H1 (cell line): ENCODE measurements at regions not wholly inside any gene's neighbourhood (a gene's known extent, or its start where the extent isn't known, plus 50 kb on each side); places are given as distances from the start of the nearest gene placed in this dataset.
A peak's percentile ranks its signal among the peaks of the same experiment; 100 is the strongest.

Experiments
- CTCF ChIA-PET: fragments of 300-600 bp; sonication (Branson Sonifier 250); formaldehyde crosslinking; loops from one replicate; lab custom pipeline; 2021; ENCODE audit not compliant: partially characterized antibody; lab: Charles Lee
- POLR2A ChIA-PET: fragments of 300-600 bp; sonication (Branson Sonifier 250); formaldehyde crosslinking; loops from one replicate; lab custom pipeline; 2021; ENCODE audit warnings: inconsistent platforms; ENCODE audit not compliant: partially characterized antibody; lab: Charles Lee
- DNase-seq, 2 experiments: peaks; one replicate each; pipeline versions ENCODE4 v3.0.0 to v3.0.0-alpha.2; 2010 to 2022; ENCODE audit warnings: low spot score in 2 of 2, low read depth in 1 of 2, mixed read lengths in 1 of 2
- FAIRE-seq: peaks from 2 replicates; lab custom pipeline; 2011; peaks lifted over from hg19 to GRCh38; lab: Jason Lieb, UNC
- H2AFZ ChIP-seq: 2 replicates; pipeline ENCODE4 v1.8.1; 2012; ENCODE audit warnings: low read length, inconsistent platforms
- H2AK5ac ChIP-seq: 2 replicates; pipeline ENCODE4 v1.6.1; 2013; ENCODE audit warnings: low read depth, low read length
- H2BK120ac ChIP-seq: replicated peaks from 2 replicates; pipeline ENCODE3; 2013; ENCODE audit warnings: low read depth, low read length, inconsistent platforms
- H2BK12ac ChIP-seq: 2 replicates; pipeline ENCODE4 v1.6.1; 2013; ENCODE audit warnings: low read depth, low read length
- H2BK15ac ChIP-seq: 2 replicates; pipeline ENCODE4 v1.6.1; 2013; ENCODE audit warnings: low read length
- H2BK20ac ChIP-seq: 2 replicates; pipeline ENCODE4 v1.6.1; 2013; ENCODE audit warnings: low read length
- H2BK5ac ChIP-seq: 2 replicates; pipeline ENCODE4 v1.6.1; 2013; ENCODE audit warnings: low read depth, low read length
- H3K14ac ChIP-seq: 2 replicates; pipeline ENCODE4 v1.6.1; 2013; ENCODE audit warnings: inconsistent platforms; ENCODE audit not compliant: insufficient read length
- H3K18ac ChIP-seq: 2 replicates; pipeline ENCODE4 v1.6.1; 2013; ENCODE audit warnings: low read length; ENCODE audit errors: extremely low read depth
- H3K23ac ChIP-seq: 2 replicates; pipeline ENCODE4 v1.6.1; 2013; ENCODE audit warnings: inconsistent platforms; ENCODE audit not compliant: insufficient read length
- H3K23me2 ChIP-seq: 2 replicates; pipeline ENCODE4 v1.6.1; 2013; ENCODE audit warnings: low read depth, low read length
- H3K27ac ChIP-seq: 2 replicates; pipeline ENCODE4 v1.6.1; 2011; ENCODE audit warnings: low read depth, low read length, inconsistent platforms
- H3K27me3 ChIP-seq, 4 experiments: replicated peaks in 1 of 4; 1 replicate in 1 of 4; 2 replicates in 3 of 4; pipeline versions ENCODE4 v1.6.1 to v1.8.1; 2011 to 2013; ENCODE audit warnings: low read length in 3 of 4, mild to moderate bottlenecking in 3 of 4, inconsistent platforms in 2 of 4, mixed read lengths in 2 of 4, moderate library complexity in 1 of 4; ENCODE audit not compliant: control insufficient read depth in 3 of 4, insufficient read depth in 3 of 4; ENCODE audit errors: extremely low read depth in 1 of 4
- H3K36me3 ChIP-seq, 4 experiments: 2 replicates each; pipeline versions ENCODE4 v1.6.1 to v1.8.1; 2011 to 2013; ENCODE audit warnings: mild to moderate bottlenecking in 4 of 4, low read length in 3 of 4, moderate library complexity in 2 of 4, control low read depth in 1 of 4, inconsistent platforms in 1 of 4; ENCODE audit not compliant: insufficient read depth in 4 of 4, control insufficient read depth in 2 of 4
- H3K4ac ChIP-seq: replicated peaks from 2 replicates; pipeline ENCODE3; 2013; ENCODE audit warnings: low read length, low read depth, mixed read lengths, inconsistent platforms; ENCODE audit not compliant: insufficient read length
- H3K4me1 ChIP-seq, 4 experiments: replicated peaks in 1 of 4; 1 replicate in 1 of 4; 2 replicates in 3 of 4; pipeline versions ENCODE4 v1.6.1 to v1.8.1; 2011 to 2013; ENCODE audit warnings: low read length in 3 of 4, inconsistent platforms in 2 of 4, mixed read lengths in 1 of 4; ENCODE audit not compliant: insufficient read depth in 4 of 4, control insufficient read depth in 3 of 4
- H3K4me2 ChIP-seq, 2 experiments: 2 replicates each; pipeline versions ENCODE4 v1.6.1 to v1.8.1; 2011 to 2013; ENCODE audit warnings: low read depth in 2 of 2, low read length in 2 of 2, control low read depth in 1 of 2, inconsistent platforms in 1 of 2, mild to moderate bottlenecking in 1 of 2; ENCODE audit not compliant: insufficient read depth in 1 of 2
- H3K4me3 ChIP-seq, 4 experiments: fragments of 200-600, 300-600 bp in 1 of 4; sonication (generic), shearing (Covaris generic), sonication (Bioruptor Twin) in 1 of 4; 2 replicates each; pipeline versions ENCODE4 v1.5.1 to v1.8.1; 2011 to 2016; ENCODE audit warnings: low read length in 4 of 4, low read depth in 3 of 4, control low read depth in 2 of 4, inconsistent platforms in 2 of 4, mild to moderate bottlenecking in 2 of 4, mixed read lengths in 1 of 4, moderate library complexity in 1 of 4; ENCODE audit not compliant: insufficient read depth in 2 of 4; ENCODE audit errors: extremely low read depth in 1 of 4
- H3K56ac ChIP-seq: replicated peaks from 2 replicates; pipeline ENCODE3; 2013; ENCODE audit warnings: low read depth, mild to moderate bottlenecking, mixed read lengths, low read length, inconsistent platforms; ENCODE audit not compliant: insufficient read length
- H3K79me1 ChIP-seq: 2 replicates; pipeline ENCODE4 v1.6.1; 2013; ENCODE audit warnings: low read depth, low read length, control low read depth
- H3K79me2 ChIP-seq, 2 experiments: 2 replicates each; pipeline versions ENCODE4 v1.6.1 to v1.8.1; 2012 to 2013; ENCODE audit warnings: low read length in 2 of 2, mild to moderate bottlenecking in 2 of 2, inconsistent platforms in 1 of 2; ENCODE audit not compliant: insufficient read depth in 2 of 2, control insufficient read depth in 1 of 2
- H3K9ac ChIP-seq, 4 experiments: replicated peaks in 1 of 4; 1 replicate in 1 of 4; 2 replicates in 3 of 4; pipeline versions ENCODE4 v1.6.1 to v1.8.1; 2011 to 2013; ENCODE audit warnings: low read depth in 3 of 4, low read length in 3 of 4, control low read depth in 2 of 4, mild to moderate bottlenecking in 2 of 4, moderate library complexity in 2 of 4, inconsistent platforms in 1 of 4; ENCODE audit errors: extremely low read depth in 1 of 4
- H3K9me3 ChIP-seq, 2 experiments: 2 replicates each; pipeline versions ENCODE4 v1.6.1 to v1.8.1; 2012 to 2013; ENCODE audit warnings: mild to moderate bottlenecking in 2 of 2, moderate library complexity in 2 of 2, control low read depth in 1 of 2, inconsistent platforms in 1 of 2, low read depth in 1 of 2, low read length in 1 of 2, mixed read lengths in 1 of 2; ENCODE audit not compliant: insufficient read depth in 2 of 2
- H4K20me1 ChIP-seq, 2 experiments: replicated peaks in 1 of 2; 2 replicates each; pipeline versions ENCODE3 to v1.8.1; 2011 to 2013; ENCODE audit warnings: inconsistent platforms in 2 of 2, low read length in 2 of 2, mild to moderate bottlenecking in 1 of 2; ENCODE audit not compliant: insufficient read depth in 2 of 2, control insufficient read depth in 1 of 2
- H4K5ac ChIP-seq: 2 replicates; pipeline ENCODE4 v1.6.1; 2013; ENCODE audit warnings: low read length, low read depth, mixed read lengths, inconsistent platforms; ENCODE audit not compliant: insufficient read length
- H4K8ac ChIP-seq: 2 replicates; pipeline ENCODE4 v1.8.0; 2013; ENCODE audit warnings: mild to moderate bottlenecking, moderate library complexity, low read length, inconsistent platforms; ENCODE audit not compliant: insufficient read depth; ENCODE audit errors: extremely low read depth
- H4K91ac ChIP-seq: replicated peaks from 2 replicates; pipeline ENCODE3; 2013; ENCODE audit warnings: low read length, mixed read lengths, inconsistent platforms; ENCODE audit not compliant: insufficient read length
- CEBPB ChIP-seq: IDR thresholded peaks from 2 replicates; pipeline ENCODE4 v1.6.1; 2012; ENCODE audit warnings: low read depth, low read length
- RAD21 ChIP-seq, 2 experiments: IDR thresholded peaks in 1 of 2; conservative IDR thresholded peaks in 1 of 2; 2 replicates each; pipeline ENCODE4 v1.6.1; 2011; ENCODE audit warnings: low read depth in 2 of 2, low read length in 2 of 2, improper control_type of control experiment in 1 of 2, inconsistent platforms in 1 of 2, mild to moderate bottlenecking in 1 of 2, moderate library complexity in 1 of 2
- USF2 ChIP-seq: IDR thresholded peaks from 2 replicates; pipeline ENCODE4 v1.6.1; 2011; ENCODE audit warnings: low read length, improper control_type of control experiment
- WGBS, 2 experiments: shearing (Covaris generic) in 1 of 2; methylation state at CpG; one replicate each; pipeline versions ENCODE4 v1.1.6 to v1.1.7; 2013 to 2015; ENCODE audit warnings: low lambda C conversion rate in 2 of 2, mixed read lengths in 2 of 2, inconsistent platforms in 1 of 2, low coverage in 1 of 2, missing lambda C conversion rate in 1 of 2; ENCODE audit not compliant: insufficient replicate concordance in 2 of 2, insufficient coverage in 1 of 2, insufficient read length in 1 of 2; ENCODE audit errors: extremely low coverage in 1 of 2, missing lambda C conversion rate in 1 of 2; 5-methylcytosine and 5-hydroxymethylcytosine counted together
- TF ChIP-seq, protein P1 (sequence below): IDR thresholded peaks from 2 replicates; pipeline ENCODE4 v1.6.1; 2012; ENCODE audit warnings: low read length, inconsistent platforms

- no peak overlapping the region for H2BK15ac ChIP-seq
- ChIA-PET CTCF (interaction anchor here (0.6 to 1.4 kb wide), 2 partner anchors 25 to 595 kb away, joined by 3 read pairs; no protein-coding TSS in a partner anchor), POLR2A (no interaction called here)
- H3K79me1 ChIP-seq = no peaks in the 10 kb centered on the region
- no peak overlapping the region for H3K56ac ChIP-seq
- H3K27me3 ChIP-seq = peaks cover 0 to 2% (median 0%) of the 10 kb centered on the region in 4 experiments; a peak in 3 of 7 replicates
- no peaks in the 10 kb centered on the region for H3K36me3 ChIP-seq
- TF ChIP-seq RAD21 (IDR thresholded peaks at IDR 0.05 in 1 of 2, conservative IDR thresholded peaks at IDR 0.05 in 1 of 2; ENCODE audit: low read depth in 2 of 2, low read length in 2 of 2) = 0 out of 4 replicates have a peak, but pooled peaks of 1 of the 2 experiments have one; percentile 4
- TF ChIP-seq, protein P1, sequence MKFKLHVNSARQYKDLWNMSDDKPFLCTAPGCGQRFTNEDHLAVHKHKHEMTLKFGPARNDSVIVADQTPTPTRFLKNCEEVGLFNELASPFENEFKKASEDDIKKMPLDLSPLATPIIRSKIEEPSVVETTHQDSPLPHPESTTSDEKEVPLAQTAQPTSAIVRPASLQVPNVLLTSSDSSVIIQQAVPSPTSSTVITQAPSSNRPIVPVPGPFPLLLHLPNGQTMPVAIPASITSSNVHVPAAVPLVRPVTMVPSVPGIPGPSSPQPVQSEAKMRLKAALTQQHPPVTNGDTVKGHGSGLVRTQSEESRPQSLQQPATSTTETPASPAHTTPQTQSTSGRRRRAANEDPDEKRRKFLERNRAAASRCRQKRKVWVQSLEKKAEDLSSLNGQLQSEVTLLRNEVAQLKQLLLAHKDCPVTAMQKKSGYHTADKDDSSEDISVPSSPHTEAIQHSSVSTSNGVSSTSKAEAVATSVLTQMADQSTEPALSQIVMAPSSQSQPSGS = no peak
- no peak for TF ChIP-seq CEBPB
- TF ChIP-seq USF2 = no peak
- no peak overlapping the region for H2BK5ac ChIP-seq
- no peak overlapping the region; the same call in 1 of the 2 replicates for H2AFZ ChIP-seq
- H3K4me3 ChIP-seq = peak overlapping the region in 2 of 4 experiments; percentile 36 to 51; a peak in 3 of 8 replicates
- H3K18ac ChIP-seq = no peak overlapping the region
- peak overlapping the region in 1 of 2 experiments; percentile 66; a peak in 2 of 4 replicates for H3K4me2 ChIP-seq
- H4K5ac ChIP-seq = no peak overlapping the region
- H3K9me3 ChIP-seq = no peaks in the 10 kb centered on the region
- no peak overlapping the region for H3K14ac ChIP-seq
- H4K8ac ChIP-seq = peak overlapping the region; percentile 40; the same call in 1 of the 2 replicates
- H2BK12ac ChIP-seq = no peak overlapping the region
- no peaks in the 10 kb centered on the region for H3K79me2 ChIP-seq
- no peak overlapping the region for H2BK20ac ChIP-seq
- H2BK120ac ChIP-seq = no peak overlapping the region
- H2AK5ac ChIP-seq = no peak overlapping the region
- no peaks in the 10 kb centered on the region for H4K20me1 ChIP-seq
- H4K91ac ChIP-seq = no peak overlapping the region
- no peak overlapping the region for H3K4ac ChIP-seq
- H3K9ac ChIP-seq = no peak overlapping the region
- FAIRE-seq = no peak
- H3K4me1 ChIP-seq = peaks cover 0 to 5% (median 1%) of the 10 kb centered on the region in 4 experiments; a peak in 1 of 7 replicates
- peak in 1 of 2 experiments; percentile 58 for DNase-seq
- H3K23me2 ChIP-seq = peaks cover 8% of the 10 kb centered on the region; the same call in 1 of the 2 replicates
- WGBS, 2 experiments = 86% methylated on average over 31 of the region's 55 CpGs; no CpG with 5 or more reads in 1 of the 2 experiments
- H3K27ac ChIP-seq = no peak overlapping the region
- no peak overlapping the region for H3K23ac ChIP-seq
Measured at GRCh38 chr12:30201301-30202160, 417.8 kb upstream of the TMTC1 start.
